ENCODE measurements at regions not wholly inside any gene's neighbourhood (a gene's known extent, or its start where the extent isn't known, plus 50 kb on each side); places are given as distances from the start of the nearest gene placed in this dataset.

DNA sequence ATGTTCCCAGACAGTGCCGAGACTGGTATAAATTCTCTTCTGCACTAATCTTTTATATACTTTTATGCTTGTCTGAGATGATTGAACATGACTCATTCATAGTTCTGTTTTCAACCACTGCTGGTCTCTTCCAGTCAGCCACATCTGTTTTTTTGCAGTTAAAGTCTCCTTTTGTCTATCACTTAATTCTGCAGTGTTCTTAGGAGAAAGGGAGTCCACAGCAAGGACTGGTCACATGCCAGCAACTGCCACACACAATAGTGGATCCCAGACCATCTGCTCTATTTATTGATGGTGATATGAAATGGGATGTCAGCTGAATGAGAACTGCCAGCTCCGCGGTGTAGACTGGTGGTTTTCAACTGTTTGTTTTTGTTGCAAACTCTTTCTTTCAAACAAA lies 379.8 kb downstream of the MED13L start:
- FAIRE-seq: no peak
- CTCF ChIA-PET (ENCODE audit: partially characterized antibody): interaction anchor here (0.7 to 1.4 kb wide), 3 partner anchors 13 to 47 kb away, joined by 5 read pairs; no protein-coding TSS in a partner anchor
- H3K79me1 ChIP-seq (ENCODE audit: low read depth, low read length): no peaks in the 10 kb centered on the region
- H4K5ac ChIP-seq (ENCODE audit: insufficient read length, low read depth, low read length): no peak overlapping the region
- H2BK5ac ChIP-seq (ENCODE audit: low read depth, low read length): no peak overlapping the region
- H3K27me3 ChIP-seq (replicated peaks in 1 of 4; ENCODE audit: control insufficient read depth in 3 of 4, extremely low read depth in 1 of 4, insufficient read depth in 3 of 4, low read length in 3 of 4): no peaks in the 10 kb centered on the region; a peak in 1 of 7 replicates
- H3K4me3 ChIP-seq (ENCODE audit: extremely low read depth in 1 of 4, insufficient read depth in 2 of 4, low read depth in 3 of 4, low read length in 4 of 4): no peak overlapping the region
- H3K79me2 ChIP-seq (ENCODE audit: control insufficient read depth in 1 of 2, insufficient read depth in 2 of 2, low read length in 2 of 2): no peaks in the 10 kb centered on the region
- H3K14ac ChIP-seq (ENCODE audit: insufficient read length): no peak overlapping the region
- H3K36me3 ChIP-seq (ENCODE audit: control insufficient read depth in 2 of 4, insufficient read depth in 4 of 4, low read length in 3 of 4): no peaks in the 10 kb centered on the region
- WGBS, 2 experiments (ENCODE audit: extremely low coverage in 1 of 2, insufficient coverage in 1 of 2, insufficient read length in 1 of 2, insufficient replicate concordance in 2 of 2, low coverage in 1 of 2, low lambda C conversion rate in 2 of 2, missing lambda C conversion rate in 1 of 2): 91% methylated on average over 3 of the region's 3 CpGs; no CpG with 5 or more reads in 1 of the 2 experiments
- no peak overlapping the region for H4K91ac ChIP-seq (replicated peaks; ENCODE audit: insufficient read length, low read length)
- no peaks in the 10 kb centered on the region; the same call in 1 of the 2 replicates for H3K23me2 ChIP-seq (ENCODE audit: low read depth, low read length)
- no peak overlapping the region for H2BK20ac ChIP-seq (ENCODE audit: low read length)
- 0 out of 4 replicates have a peak, but pooled peaks cover 0 to 5% of the 10 kb centered on the region in 2 experiments for H3K9me3 ChIP-seq (ENCODE audit: insufficient read depth in 2 of 2, low read depth in 1 of 2, low read length in 1 of 2)
- H3K18ac ChIP-seq (ENCODE audit: extremely low read depth, low read length): no peak overlapping the region
- DNase-seq (ENCODE audit: low read depth in 1 of 2, low spot score in 2 of 2): no peak
- H3K56ac ChIP-seq (replicated peaks; ENCODE audit: insufficient read length, low read depth, low read length): no peak overlapping the region
- no peak overlapping the region for H2BK120ac ChIP-seq (replicated peaks; ENCODE audit: low read depth, low read length)
- H3K23ac ChIP-seq (ENCODE audit: insufficient read length): no peak overlapping the region
- H2BK12ac ChIP-seq (ENCODE audit: low read depth, low read length): no peak overlapping the region
- H2AFZ ChIP-seq (ENCODE audit: low read length): no peak overlapping the region
- no peak overlapping the region for H3K4ac ChIP-seq (replicated peaks; ENCODE audit: insufficient read length, low read depth, low read length)
- no peaks in the 10 kb centered on the region for H4K20me1 ChIP-seq (replicated peaks in 1 of 2; ENCODE audit: control insufficient read depth in 1 of 2, insufficient read depth in 2 of 2, low read length in 2 of 2)
- no peak overlapping the region for H3K27ac ChIP-seq (ENCODE audit: low read depth, low read length)
- no peak overlapping the region for H3K9ac ChIP-seq (replicated peaks in 1 of 4; ENCODE audit: extremely low read depth in 1 of 4, low read depth in 3 of 4, low read length in 3 of 4)
- H2BK15ac ChIP-seq (ENCODE audit: low read length): no peak overlapping the region
- POLR2A ChIA-PET (ENCODE audit: partially characterized antibody): no interaction called here
- H3K4me2 ChIP-seq (ENCODE audit: insufficient read depth in 1 of 2, low read depth in 2 of 2, low read length in 2 of 2): no peak overlapping the region
- no peak overlapping the region for H2AK5ac ChIP-seq (ENCODE audit: low read depth, low read length)
- no peak overlapping the region for H4K8ac ChIP-seq (ENCODE audit: extremely low read depth, insufficient read depth, low read length)
- H3K4me1 ChIP-seq (replicated peaks in 1 of 4; ENCODE audit: control insufficient read depth in 3 of 4, insufficient read depth in 4 of 4, low read length in 3 of 4): no peaks in the 10 kb centered on the region
- TF ChIP-seq HDAC6 (IDR thresholded peaks at IDR 0.05; ENCODE audit: low read depth, low read length) (no peak), TBP (IDR thresholded peaks at IDR 0.05; ENCODE audit: low read depth, low read length) (no peak), CHD1 (IDR thresholded peaks at IDR 0.05; ENCODE audit: low read depth, low read length) (no peak), ASH2L (IDR thresholded peaks at IDR 0.05; ENCODE audit: low read length) (no peak), SIX5 (IDR thresholded peaks at IDR 0.05; ENCODE audit: low read depth, low read length) (no peak), EP300 (IDR thresholded peaks at IDR 0.05; ENCODE audit: borderline replicate concordance in 1 of 2, low read depth in 2 of 2, low read length in 2 of 2) (no peak), RFX5 (IDR thresholded peaks at IDR 0.05; ENCODE audit: borderline replicate concordance, low read depth, low read length) (no peak), SUZ12 (IDR thresholded peaks at IDR 0.05; ENCODE audit: low read length) (no peak), SIN3A (conservative IDR thresholded peaks at IDR 0.05 in 1 of 2, IDR thresholded peaks at IDR 0.05 in 1 of 2; ENCODE audit: low read depth in 1 of 2, low read length in 2 of 2) (no peak)
- TF ChIP-seq, protein P1, sequence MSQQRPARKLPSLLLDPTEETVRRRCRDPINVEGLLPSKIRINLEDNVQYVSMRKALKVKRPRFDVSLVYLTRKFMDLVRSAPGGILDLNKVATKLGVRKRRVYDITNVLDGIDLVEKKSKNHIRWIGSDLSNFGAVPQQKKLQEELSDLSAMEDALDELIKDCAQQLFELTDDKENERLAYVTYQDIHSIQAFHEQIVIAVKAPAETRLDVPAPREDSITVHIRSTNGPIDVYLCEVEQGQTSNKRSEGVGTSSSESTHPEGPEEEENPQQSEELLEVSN (IDR thresholded peaks at IDR 0.05): no peak

Measured in H1 (cell line).